ENCODE measurements at regions not wholly inside any gene's neighbourhood (a gene's known extent, or its start where the extent isn't known, plus 50 kb on each side); places are given as distances from the start of the nearest gene placed in this dataset.

GRCh38 chr7:10588084-10588483 is 385.6 kb upstream of the PHF14 start:
- ChIA-PET RAD21 (ENCODE audit: low non-redundant PET in 1 of 2, low total read pairs in 2 of 2, uncharacterized antibody in 2 of 2, unreplicated experiment in 2 of 2) (no interaction called here), POLR2A (no interaction called here), CTCF (no interaction called here)
- no peaks in the 10 kb centered on the region for H3K9me2 ChIP-seq (ENCODE audit: insufficient read depth)
- no peaks in the 10 kb centered on the region for H3K9me3 ChIP-seq (ENCODE audit: control insufficient read depth in 1 of 2, insufficient read depth in 1 of 2, low read depth in 1 of 2, low read length in 2 of 2)
- ATAC-seq: no peak
- H3K27ac ChIP-seq (ENCODE audit: low read depth, low read length): no peak overlapping the region
- H3K79me2 ChIP-seq (ENCODE audit: insufficient read depth, low read length): no peaks in the 10 kb centered on the region
- intact Hi-C loops (cut with micrococcal nuclease): no loop called here
- TF ChIP-seq ELF1 (IDR thresholded peaks at IDR 0.05; ENCODE audit: borderline replicate concordance, low read depth) (no peak), CBX3 (IDR thresholded peaks at IDR 0.05; ENCODE audit: low read depth) (no peak), POLR2A (IDR thresholded peaks at IDR 0.05; ENCODE audit: borderline replicate concordance, extremely low read depth, insufficient read depth, insufficient read length) (no peak), SP1 (IDR thresholded peaks at IDR 0.05; ENCODE audit: low read depth) (no peak), FOSL1 (IDR thresholded peaks at IDR 0.05; ENCODE audit: low read depth) (no peak), EZH2 (IDR thresholded peaks at IDR 0.05) (no peak), ZFX (IDR thresholded peaks at IDR 0.05) (no peak)
- no peak overlapping the region for H3K9ac ChIP-seq (ENCODE audit: low read length)
- H3K27me3 ChIP-seq (ENCODE audit: insufficient read depth, low read length): no peaks in the 10 kb centered on the region
- no peaks in the 10 kb centered on the region for H3K4me1 ChIP-seq (ENCODE audit: control insufficient read depth in 1 of 2, insufficient read depth in 2 of 2, low read length in 2 of 2)
- BruUV-seq (replicated peaks): no TSS peak
- H3K4me2 ChIP-seq (ENCODE audit: low read length): no peak overlapping the region
- no peak overlapping the region for H3K4me3 ChIP-seq (replicated peaks in 1 of 2; ENCODE audit: low read depth in 1 of 2, low read length in 2 of 2)
- no peaks in the 10 kb centered on the region for H4K20me1 ChIP-seq (ENCODE audit: insufficient read depth)
- no peak overlapping the region for H2AFZ ChIP-seq (ENCODE audit: low read depth, low read length, poor library complexity, severe bottlenecking)
- no peak for DNase-seq (ENCODE audit: low read depth, low spot score)
- H3K36me3 ChIP-seq (ENCODE audit: control insufficient read depth in 1 of 2, insufficient read depth in 2 of 2, low read length in 2 of 2): no peaks in the 10 kb centered on the region

GRCh38 chr7:10592604-10593003 is 381.1 kb upstream of the PHF14 start:
- Histone ChIP-seq H3K27me3 (ENCODE audit: insufficient read depth, low read length) (no peaks in the 10 kb centered on the region), H3K9me3 (ENCODE audit: control insufficient read depth in 1 of 2, insufficient read depth in 1 of 2, low read depth in 1 of 2, low read length in 2 of 2) (no peaks in the 10 kb centered on the region), H3K79me2 (ENCODE audit: insufficient read depth, low read length) (no peaks in the 10 kb centered on the region), H3K36me3 (ENCODE audit: control insufficient read depth in 1 of 2, insufficient read depth in 2 of 2, low read length in 2 of 2) (no peaks in the 10 kb centered on the region), H3K27ac (ENCODE audit: low read depth, low read length) (no peak overlapping the region), H3K4me1 (ENCODE audit: control insufficient read depth in 1 of 2, insufficient read depth in 2 of 2, low read length in 2 of 2) (no peaks in the 10 kb centered on the region), H4K20me1 (ENCODE audit: insufficient read depth) (no peaks in the 10 kb centered on the region), H3K4me2 (ENCODE audit: low read length) (no peak overlapping the region), H3K9me2 (ENCODE audit: insufficient read depth) (no peaks in the 10 kb centered on the region), H3K4me3 (replicated peaks in 1 of 2; ENCODE audit: low read depth in 1 of 2, low read length in 2 of 2) (no peak overlapping the region), H2AFZ (ENCODE audit: low read depth, low read length, poor library complexity, severe bottlenecking) (no peak overlapping the region), H3K9ac (ENCODE audit: low read length) (no peak overlapping the region)
- BruUV-seq (replicated peaks): no TSS peak
- DNase-seq (ENCODE audit: low read depth, low spot score): no peak
- ChIA-PET CTCF (no interaction called here), POLR2A (no interaction called here), RAD21 (ENCODE audit: low non-redundant PET in 1 of 2, low total read pairs in 2 of 2, uncharacterized antibody in 2 of 2, unreplicated experiment in 2 of 2) (no interaction called here)
- TF ChIP-seq CTCF (IDR thresholded peaks at IDR 0.05 in 2 of 3, conservative IDR thresholded peaks at IDR 0.05 in 1 of 3; ENCODE audit: borderline replicate concordance in 1 of 3, insufficient read depth in 1 of 3, low read depth in 2 of 3, low read length in 2 of 3) (no peak), SP1 (IDR thresholded peaks at IDR 0.05; ENCODE audit: low read depth) (no peak), ZNF274 (IDR thresholded peaks at IDR 0.05; ENCODE audit: low read depth, low read length) (no peak), MAX (IDR thresholded peaks at IDR 0.05) (no peak), RAD21 (IDR thresholded peaks at IDR 0.05; ENCODE audit: low read depth) (no peak)
- intact Hi-C loops (cut with micrococcal nuclease): no loop called here
- no peak for ATAC-seq
